ENCODE measurements at regions not wholly inside any gene's neighbourhood (a gene's known extent, or its start where the extent isn't known, plus 50 kb on each side); places are given as distances from the start of the nearest gene placed in this dataset.
A peak's percentile ranks its signal among the peaks of the same experiment; 100 is the strongest.

- intact Hi-C loops (cut with DNase I): no loop called here
- DNase-seq: no peak
These were observed 103.3 kb upstream of the ZNF507 start for GRCh38 chr19:32241932-32242710.

- intact Hi-C loops (cut with DNase I): no loop called here
- no peak for DNase-seq
These were observed 99.4 kb upstream of the ZNF507 start for GRCh38 chr19:32246006-32246405.

- intact Hi-C loops (cut with DNase I): no loop called here
- no peak for DNase-seq
These were observed 93.6 kb upstream of the ZNF507 start for GRCh38 chr19:32251634-32252332.

DNA sequence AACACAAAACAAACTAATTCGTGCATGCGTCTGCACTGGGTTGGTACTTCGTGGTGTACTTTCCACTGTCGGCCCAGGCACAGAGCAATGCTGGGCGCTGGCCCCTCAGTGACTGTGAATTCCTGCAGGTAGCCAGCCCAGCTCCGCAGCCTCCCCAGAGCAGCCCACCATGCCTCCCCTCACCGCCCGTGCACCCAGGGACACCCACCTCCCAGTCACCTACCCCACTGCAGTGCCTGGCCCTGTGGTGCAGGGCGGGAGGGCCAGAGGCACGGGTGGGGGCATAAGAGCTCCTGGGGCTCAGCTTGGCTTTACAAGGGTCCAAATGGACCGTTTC is 93.1 kb upstream of the ZNF507 start:
- DNase-seq: no peak
- intact Hi-C loops (cut with DNase I): no loop called here

DNA sequence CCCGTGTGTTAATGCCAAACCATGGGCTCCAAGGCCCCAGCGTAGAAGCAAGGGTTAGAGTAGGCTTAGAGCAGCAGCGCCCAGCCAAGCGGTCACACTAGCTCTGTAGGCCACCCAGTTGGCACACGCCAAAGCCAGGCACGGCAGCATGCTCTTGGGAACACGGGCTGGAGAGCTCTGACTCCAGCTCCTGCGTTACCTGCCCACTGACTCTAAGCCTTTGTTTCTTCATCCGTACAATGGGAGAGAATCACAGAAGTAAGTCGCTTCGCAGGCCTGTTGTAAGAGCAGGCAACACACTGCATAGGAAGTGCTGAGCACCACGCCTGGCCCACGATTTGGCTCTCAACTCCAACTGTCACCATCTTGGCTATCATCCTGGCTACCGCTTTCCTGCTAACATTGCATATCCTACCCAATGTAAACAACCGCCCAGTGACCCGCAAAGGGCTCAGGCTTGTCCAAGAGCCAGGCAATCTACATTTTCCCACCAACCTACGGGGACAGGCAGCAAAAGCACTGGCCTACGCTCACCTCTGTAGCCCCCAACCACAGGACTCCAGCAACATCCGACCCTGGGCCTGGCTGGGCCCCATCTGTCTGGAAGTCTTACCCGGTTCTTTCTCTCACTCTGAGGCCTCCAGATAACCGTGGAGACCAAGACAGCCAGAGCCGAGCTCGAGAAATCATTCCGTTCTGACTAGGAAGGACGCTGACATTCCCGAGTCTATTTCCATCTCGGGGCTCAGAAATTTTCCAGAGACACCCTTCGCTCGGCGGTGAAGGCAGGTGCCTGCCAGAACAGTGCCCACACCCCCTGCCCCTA is 91.5 kb upstream of the ZNF507 start:
- intact Hi-C loops (cut with DNase I): no loop called here
- DNase-seq: peak in 1 of 10 donors; percentile 82

GRCh38 chr19:32254509-32254890 is 90.9 kb upstream of the ZNF507 start:
- intact Hi-C loops (cut with DNase I): no loop called here
- no peak for DNase-seq

DNA sequence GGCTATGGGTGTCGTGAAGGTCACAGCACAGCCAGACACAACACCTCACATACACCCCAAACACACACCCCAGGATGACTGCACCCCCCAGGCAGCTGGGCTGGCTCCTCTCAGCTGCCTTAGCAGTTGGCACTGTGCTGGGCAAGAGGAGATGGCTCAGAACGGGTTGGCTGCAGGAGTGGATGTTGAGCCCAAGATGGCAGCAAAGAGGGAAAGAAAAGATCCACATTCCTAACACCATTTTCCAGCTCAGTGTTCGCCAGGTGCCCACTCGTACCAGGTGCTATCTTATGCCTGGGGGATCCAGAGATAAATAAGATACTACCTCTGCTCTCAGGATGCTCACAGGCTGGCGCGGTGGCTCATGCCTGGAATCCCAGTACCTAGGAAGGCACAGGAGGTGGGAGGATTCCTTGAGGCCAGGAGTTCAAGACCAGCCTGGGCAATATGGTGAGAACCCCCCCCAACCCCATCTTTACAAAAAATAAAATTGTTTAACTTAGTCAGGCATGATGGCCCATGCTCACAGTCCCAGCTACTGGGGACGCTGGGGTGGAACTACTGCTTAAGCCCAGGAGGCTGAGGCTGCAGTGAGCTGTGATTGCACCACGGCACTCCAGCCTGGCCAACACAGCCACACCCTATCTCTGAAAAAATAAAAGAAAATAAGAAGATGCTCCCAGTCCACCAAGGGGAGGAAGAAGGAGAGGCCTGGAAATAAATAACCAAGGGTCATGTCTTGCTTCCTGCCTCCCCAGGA is 89.7 kb upstream of the ZNF507 start:
- DNase-seq: no peak
- intact Hi-C loops (cut with DNase I): no loop called here

GRCh38 chr19:32256341-32256975 is 89.0 kb upstream of the ZNF507 start:
- no peak for DNase-seq
- intact Hi-C loops (cut with DNase I): no loop called here

- no peak for DNase-seq
- intact Hi-C loops (cut with DNase I): no loop called here
These were observed 87.9 kb upstream of the ZNF507 start for GRCh38 chr19:32257326-32258073.

DNA sequence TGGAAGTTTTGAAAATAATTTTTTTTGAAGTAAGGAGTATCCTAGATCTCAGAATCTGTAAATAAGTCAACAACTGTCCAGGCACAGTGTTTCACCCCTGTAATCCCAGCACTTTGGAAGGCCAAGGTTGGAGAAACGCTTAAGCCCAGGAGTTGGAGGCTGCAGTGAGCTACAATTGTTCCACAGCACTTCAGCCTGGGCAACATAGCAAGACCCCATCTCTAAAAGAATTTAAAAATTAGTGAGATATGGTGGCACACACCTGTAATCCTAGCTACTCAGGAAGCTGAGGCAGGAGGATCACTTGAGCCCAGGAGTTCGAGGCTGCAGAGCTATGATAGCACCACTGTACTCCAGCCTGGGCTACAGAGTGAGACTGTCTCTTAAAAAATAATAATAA is 87.2 kb upstream of the ZNF507 start:
- intact Hi-C loops (cut with DNase I): no loop called here
- DNase-seq: no peak

- intact Hi-C loops (cut with DNase I): no loop called here
- DNase-seq: no peak
These were observed 80.8 kb upstream of the ZNF507 start for GRCh38 chr19:32264568-32264967.

DNA sequence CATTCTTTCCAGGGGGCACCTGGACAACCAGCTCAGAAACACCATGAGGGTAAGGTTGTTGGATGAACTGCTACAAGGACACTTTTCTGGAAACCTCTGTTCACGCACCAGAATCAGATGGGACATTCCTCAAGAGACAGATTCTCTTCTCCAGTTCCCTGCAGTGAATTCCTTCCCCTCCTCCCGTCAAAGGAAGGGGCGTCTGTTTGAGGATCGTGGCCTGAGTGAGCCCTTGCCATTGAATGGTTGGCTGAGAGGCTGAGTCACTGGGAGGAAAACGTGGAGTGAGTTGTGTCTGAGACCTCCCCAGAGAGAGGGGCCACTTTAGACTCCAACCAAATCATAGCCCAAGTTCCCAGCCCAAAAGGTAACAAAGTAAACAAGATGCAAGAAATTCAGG is 79.4 kb upstream of the ZNF507 start:
- DNase-seq: no peak
- intact Hi-C loops (cut with DNase I): no loop called here

GRCh38 chr19:32266460-32266859 is 79.0 kb upstream of the ZNF507 start:
- intact Hi-C loops (cut with DNase I): no loop called here
- no peak for DNase-seq

GRCh38 chr19:32268381-32268780 is 77.0 kb upstream of the ZNF507 start:
- intact Hi-C loops (cut with DNase I): no loop called here
- DNase-seq: no peak

DNA sequence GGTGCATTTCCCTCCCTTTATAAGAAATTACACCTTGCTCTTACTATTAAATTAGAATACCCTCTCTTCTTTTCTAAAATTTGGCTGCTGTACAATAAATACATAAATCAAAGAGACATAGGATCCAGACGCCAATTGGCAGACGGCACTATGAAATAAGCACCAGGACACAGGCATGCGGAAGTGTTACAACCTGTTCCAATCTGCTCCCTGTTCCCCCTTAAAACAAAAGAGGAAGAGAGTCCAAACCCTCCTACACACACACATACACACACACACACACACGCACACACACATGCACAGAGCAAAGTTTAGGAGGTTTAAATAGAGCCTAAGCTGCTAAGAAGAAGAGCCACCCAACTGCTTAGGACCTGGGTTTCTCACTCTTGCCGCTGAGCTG is 75.6 kb upstream of the ZNF507 start:
- intact Hi-C loops (cut with DNase I): no loop called here
- no peak for DNase-seq

DNA sequence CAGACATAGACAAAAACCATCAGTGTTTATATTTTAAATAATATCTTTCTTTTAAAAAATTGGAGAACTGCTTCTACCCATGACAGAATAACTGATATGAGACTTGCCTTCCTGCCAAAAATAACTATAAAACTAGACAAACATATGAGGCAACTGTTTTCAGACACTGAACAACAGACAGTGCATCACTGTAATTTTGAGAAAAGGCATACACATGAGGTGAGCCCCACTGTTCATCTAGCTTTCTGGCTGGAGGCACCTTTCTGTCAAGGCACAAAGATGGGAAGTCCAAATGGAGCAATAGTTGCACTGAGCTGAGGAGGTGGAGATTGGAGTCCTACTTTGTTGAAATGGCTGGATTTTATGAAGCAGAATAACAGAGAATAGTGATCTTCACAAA is 71.9 kb upstream of the ZNF507 start:
- intact Hi-C loops (cut with DNase I): no loop called here
- no peak for DNase-seq

DNA sequence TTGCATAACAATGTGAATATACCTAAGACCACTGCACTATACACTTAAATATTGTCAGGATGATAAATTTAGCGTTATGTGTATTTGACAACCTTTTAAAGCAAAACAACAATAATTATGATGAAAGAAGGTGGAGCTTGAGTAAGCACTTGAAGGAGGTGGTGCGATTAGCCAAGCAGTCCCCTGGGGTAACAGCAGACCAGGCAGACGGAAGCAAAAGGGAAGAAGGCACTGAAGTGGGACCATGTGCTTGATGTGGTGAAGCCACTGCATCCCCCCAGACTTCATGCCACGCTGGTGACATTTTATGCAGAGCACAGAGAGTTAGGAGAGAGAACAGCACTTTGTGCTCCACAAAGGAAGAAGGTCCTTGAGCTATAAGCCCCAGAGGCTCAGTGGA is 58.3 kb upstream of the ZNF507 start:
- intact Hi-C loops (cut with DNase I): loop anchor here (5.0 kb wide), 1 partner anchor 285 kb away; no protein-coding TSS in a partner anchor

DNA sequence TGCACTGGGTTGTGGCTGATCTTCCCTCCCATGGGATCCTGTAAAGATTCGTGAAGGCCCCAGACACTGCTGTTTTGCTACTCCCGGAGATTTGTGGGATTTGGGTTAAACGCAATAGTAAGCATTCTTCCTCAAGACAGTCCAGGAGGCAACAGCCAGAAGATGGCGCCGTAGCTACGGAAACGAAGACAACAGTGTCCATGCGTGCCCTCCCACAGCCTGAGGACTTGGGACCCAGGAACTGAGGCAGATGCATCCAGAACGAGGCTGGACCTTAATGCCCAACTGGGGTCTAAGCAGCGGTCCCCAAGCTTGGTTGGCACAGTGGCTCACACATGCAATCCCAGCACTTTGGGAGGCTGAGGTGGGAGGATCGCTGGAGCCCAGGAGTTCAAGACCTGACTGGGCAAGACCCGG is 57.6 kb upstream of the ZNF507 start:
- intact Hi-C loops (cut with DNase I): loop anchor here (5.0 kb wide), 1 partner anchor 284 kb away; no protein-coding TSS in a partner anchor
- DNase-seq: peak in 7 of 10 donors; percentile 43 to 93 (median 72)

More for the DNA sequence above, 58.3 kb upstream of the ZNF507 start:
- no peak for DNase-seq

- no peak for DNase-seq
- intact Hi-C loops (cut with DNase I): loop anchor here (5.0 kb wide), 1 partner anchor 283 kb away; no protein-coding TSS in a partner anchor
These were observed 55.7 kb upstream of the ZNF507 start for GRCh38 chr19:32289566-32290210.

All from posterior cingulate gyrus (tissue), 11 donors.